Bronchial epithelial cell (primary cell): ENCODE measurements at regions not wholly inside any gene's neighbourhood (a gene's known extent, or its start where the extent isn't known, plus 50 kb on each side); places are given as distances from the start of the nearest gene placed in this dataset.
"Not testable (repeated sequence)": the region's sequence is repeated elsewhere in the genome, so short reads cannot be mapped to it uniquely, and the experiment has no call there.

ENCODE experiments used
- DNase-seq: peaks from one replicate; pipeline ENCODE4 v3.0.0-alpha.2; 2010; ENCODE audit warnings: low read depth
- FAIRE-seq: peaks from 2 replicates; lab custom pipeline; 2011; peaks lifted over from hg19 to GRCh38; lab: Jason Lieb, UNC
- H3K27me3 ChIP-seq: 2 replicates; pipeline ENCODE4 v1.5.1; 2011; ENCODE audit warnings: low read length; ENCODE audit not compliant: control insufficient read depth, insufficient read depth
- H3K36me3 ChIP-seq: 2 replicates; pipeline ENCODE4 v1.5.1; 2011; ENCODE audit warnings: low read length; ENCODE audit not compliant: control insufficient read depth, insufficient read depth
- H3K4me3 ChIP-seq: 2 replicates; pipeline ENCODE4 v1.5.1; 2011; ENCODE audit warnings: mild to moderate bottlenecking, low read depth, low read length, control low read depth
- TF ChIP-seq, protein P1 (sequence below): IDR thresholded peaks from 2 replicates; pipeline ENCODE4 v1.5.1; 2011; ENCODE audit warnings: mild to moderate bottlenecking, moderate library complexity, low read length, control low read depth, inconsistent platforms; ENCODE audit not compliant: insufficient read depth, severe bottlenecking

DNA sequence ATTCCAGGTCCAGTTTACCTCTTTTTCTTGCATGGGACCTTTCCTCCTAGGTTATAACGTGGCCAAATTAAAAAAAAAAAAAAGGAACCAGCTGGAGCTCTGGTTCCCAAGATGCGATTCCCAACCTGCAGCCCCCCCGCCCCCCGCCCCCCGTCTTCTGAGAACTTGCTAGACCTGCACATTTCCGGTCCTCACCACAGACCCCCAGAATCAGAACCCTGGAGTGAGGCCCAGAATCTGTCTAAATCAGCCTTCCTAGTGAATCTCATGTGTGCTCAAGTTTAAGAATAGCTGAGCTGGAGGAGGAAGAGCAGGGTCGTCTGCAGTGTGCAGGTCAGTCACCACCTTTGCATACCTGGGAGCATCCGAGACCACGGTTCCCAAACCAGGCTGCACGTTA, 144.2 kb downstream of the KLF6 start:
- no peak for FAIRE-seq
- H3K27me3 ChIP-seq, result no peaks in the 10 kb centered on the region
- no peak overlapping the region for H3K4me3 ChIP-seq
- DNase-seq, result no peak
- H3K36me3 ChIP-seq, result no peaks in the 10 kb centered on the region
- TF ChIP-seq, protein P1, sequence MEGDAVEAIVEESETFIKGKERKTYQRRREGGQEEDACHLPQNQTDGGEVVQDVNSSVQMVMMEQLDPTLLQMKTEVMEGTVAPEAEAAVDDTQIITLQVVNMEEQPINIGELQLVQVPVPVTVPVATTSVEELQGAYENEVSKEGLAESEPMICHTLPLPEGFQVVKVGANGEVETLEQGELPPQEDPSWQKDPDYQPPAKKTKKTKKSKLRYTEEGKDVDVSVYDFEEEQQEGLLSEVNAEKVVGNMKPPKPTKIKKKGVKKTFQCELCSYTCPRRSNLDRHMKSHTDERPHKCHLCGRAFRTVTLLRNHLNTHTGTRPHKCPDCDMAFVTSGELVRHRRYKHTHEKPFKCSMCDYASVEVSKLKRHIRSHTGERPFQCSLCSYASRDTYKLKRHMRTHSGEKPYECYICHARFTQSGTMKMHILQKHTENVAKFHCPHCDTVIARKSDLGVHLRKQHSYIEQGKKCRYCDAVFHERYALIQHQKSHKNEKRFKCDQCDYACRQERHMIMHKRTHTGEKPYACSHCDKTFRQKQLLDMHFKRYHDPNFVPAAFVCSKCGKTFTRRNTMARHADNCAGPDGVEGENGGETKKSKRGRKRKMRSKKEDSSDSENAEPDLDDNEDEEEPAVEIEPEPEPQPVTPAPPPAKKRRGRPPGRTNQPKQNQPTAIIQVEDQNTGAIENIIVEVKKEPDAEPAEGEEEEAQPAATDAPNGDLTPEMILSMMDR, result no peak

DNA sequence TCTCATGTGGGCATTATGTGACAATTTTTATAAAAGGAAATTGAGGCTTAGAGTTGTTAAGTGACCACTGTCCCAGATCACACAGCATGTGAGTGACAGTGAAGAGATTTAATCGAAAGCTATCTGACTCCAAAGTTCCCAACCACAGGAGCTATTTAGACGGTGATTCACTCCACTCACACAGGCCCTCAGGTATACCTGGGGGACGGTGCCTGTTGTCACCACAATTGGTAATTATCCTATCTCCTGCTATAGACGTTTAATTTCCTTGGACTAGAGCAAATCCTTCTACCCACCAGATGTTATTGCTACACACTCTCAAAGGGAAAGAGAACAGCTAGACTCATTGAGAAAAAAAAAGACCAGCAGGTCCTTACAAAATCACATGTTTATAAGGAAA, 145.5 kb downstream of the KLF6 start:
- DNase-seq, result no peak
- no peaks in the 10 kb centered on the region for H3K27me3 ChIP-seq
- no peaks in the 10 kb centered on the region for H3K36me3 ChIP-seq
- no peak overlapping the region for H3K4me3 ChIP-seq
- TF ChIP-seq, protein P1, result no peak
- FAIRE-seq, result no peak

DNA sequence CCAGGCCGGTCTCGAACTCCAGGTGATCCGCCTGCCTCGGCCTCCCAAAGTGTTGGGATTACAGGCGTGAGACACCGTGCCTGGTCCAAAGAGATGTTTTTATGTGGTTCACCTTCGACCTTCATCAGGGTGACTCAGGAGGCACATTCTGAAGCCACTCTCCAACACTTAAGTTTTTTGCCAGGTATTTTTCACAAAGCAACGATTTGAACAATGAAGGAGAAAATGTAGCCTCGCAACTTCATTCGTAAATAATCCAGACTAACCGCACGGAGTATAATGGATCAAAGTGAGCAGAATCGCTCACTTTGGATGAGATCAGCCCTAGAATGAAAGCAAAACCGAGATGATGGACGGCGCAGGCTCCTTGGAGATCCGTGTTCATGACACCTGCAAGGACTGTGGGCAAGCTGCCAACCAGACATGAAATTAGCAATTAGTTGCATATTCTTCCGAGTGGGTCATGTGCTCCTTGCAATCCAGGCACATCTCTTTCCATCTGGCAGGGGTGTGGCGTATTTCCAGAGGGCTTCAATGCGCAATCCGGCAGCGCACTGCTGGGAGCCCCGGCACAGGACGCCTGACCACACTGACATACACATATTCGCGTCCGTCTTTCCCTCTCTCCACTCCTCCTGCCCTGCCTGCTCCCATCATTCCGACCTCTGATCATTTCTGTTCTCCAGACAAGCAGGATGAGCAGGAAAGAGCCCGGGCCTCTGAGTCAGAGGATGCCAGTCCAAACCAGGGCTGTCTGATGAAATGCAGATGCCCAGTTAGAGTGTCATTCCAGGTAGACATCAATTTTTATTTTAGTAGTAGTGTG, 148.4 kb downstream of the KLF6 start:
- no peak for DNase-seq
- Histone ChIP-seq H3K4me3 (no peak overlapping the region), H3K27me3 (no peaks in the 10 kb centered on the region), H3K36me3 (no peaks in the 10 kb centered on the region)
- TF ChIP-seq, protein P1, result no peak
- no peak for FAIRE-seq

DNA sequence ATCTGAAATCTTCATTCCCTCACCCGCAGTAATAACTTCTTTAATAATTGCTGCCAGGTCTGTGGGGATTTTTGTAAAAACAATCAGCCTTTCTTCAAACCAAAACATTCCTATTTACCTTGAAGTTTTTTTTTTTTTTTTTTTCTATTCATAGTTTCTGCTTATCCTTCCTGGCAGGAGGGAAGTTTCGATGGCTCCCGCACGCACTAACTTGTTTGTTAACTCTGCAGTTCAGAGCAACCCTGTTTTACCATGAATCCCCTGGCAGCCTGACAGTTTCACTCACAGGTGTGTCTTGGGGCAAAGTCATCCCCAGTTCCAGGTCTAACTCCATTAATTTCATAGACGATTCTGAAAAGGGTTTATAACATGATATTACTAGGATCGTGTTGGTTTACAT, 149.3 kb downstream of the KLF6 start:
- FAIRE-seq (no peak), DNase-seq (peak; percentile 93)
- Histone ChIP-seq H3K36me3 (no peaks in the 10 kb centered on the region), H3K4me3 (no peak overlapping the region), H3K27me3 (no peaks in the 10 kb centered on the region)
- TF ChIP-seq, protein P1, result no peak

DNA sequence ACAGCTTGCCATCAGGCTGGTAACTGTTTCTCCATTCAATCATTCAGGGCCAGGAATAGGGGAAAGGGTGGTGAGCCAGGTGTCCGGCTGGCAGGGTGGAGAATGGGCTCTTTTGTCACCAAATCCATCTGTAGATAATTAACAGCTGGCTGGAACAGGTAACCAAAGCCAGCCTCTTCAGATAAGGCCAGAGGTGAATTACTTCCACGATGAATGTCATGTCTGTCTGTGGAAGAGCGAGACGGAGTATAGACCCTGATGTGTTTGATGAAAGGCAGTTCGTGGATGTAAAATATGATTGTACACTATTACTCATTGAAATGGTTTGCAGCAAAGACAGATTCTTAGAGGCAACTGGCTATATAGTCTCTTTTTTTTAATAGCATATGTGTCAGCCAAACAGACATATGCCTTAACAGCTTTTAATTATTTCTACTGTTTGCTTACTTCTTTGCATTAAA, 149.8 kb downstream of the KLF6 start:
- H3K4me3 ChIP-seq, result no peak overlapping the region
- TF ChIP-seq, protein P1, result no peak
- DNase-seq, result peak; percentile 57
- H3K36me3 ChIP-seq, result no peaks in the 10 kb centered on the region
- H3K27me3 ChIP-seq, result no peaks in the 10 kb centered on the region
- FAIRE-seq, result no peak

DNA sequence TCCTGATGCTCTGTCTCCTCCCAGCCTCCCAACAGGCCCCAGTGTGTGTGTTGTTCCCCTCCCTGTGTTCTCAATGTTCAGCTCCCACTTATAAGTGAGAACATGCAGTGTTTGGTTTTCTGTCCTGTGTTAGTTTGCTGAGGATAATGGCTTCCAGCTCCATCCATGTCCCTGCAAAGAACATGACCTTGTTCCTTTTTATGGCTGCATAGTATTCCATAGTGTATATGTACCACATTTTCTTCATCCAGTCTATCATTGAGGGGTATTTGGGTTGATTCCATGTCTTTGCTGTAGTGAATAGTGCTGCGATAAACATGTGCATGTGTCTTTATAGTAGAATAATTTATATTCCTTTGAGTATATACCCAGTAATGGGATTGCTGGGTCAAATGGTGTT, 150.4 kb downstream of the KLF6 start:
- FAIRE-seq, H3K27me3 ChIP-seq, H3K4me3 ChIP-seq, DNase-seq, H3K36me3 ChIP-seq: not testable (repeated sequence)
